Mucosa of descending colon (tissue), 3 donors: ENCODE measurements at regions not wholly inside any gene's neighbourhood (a gene's known extent, or its start where the extent isn't known, plus 50 kb on each side); places are given as distances from the start of the nearest gene placed in this dataset.

Experiments
- ATAC-seq: fragments of 200-7000 bp; cut with Tn5 transposase; one replicate; pipeline ENCODE4 v1.9.1; 2020; ENCODE audit warnings: mild to moderate bottlenecking, moderate library complexity
- DNase-seq, 3 donors: peaks; one replicate each; pipeline ENCODE4 v3.0.0-alpha.2; 2020
- H3K36me3 ChIP-seq: fragments of 200-600 bp; one replicate; pipeline ENCODE4 v1.8.0; 2021; ENCODE audit warnings: low read depth, mild to moderate bottlenecking
- H3K4me1 ChIP-seq: fragments of 200-600 bp; one replicate; pipeline ENCODE4 v1.8.0; 2021; ENCODE audit warnings: low read depth, mild to moderate bottlenecking
- H3K4me3 ChIP-seq: fragments of 200-600 bp; one replicate; pipeline ENCODE4 v1.8.0; 2021; ENCODE audit warnings: mild to moderate bottlenecking
- H3K9me3 ChIP-seq: fragments of 200-600 bp; one replicate; pipeline ENCODE4 v1.8.0; 2021; ENCODE audit warnings: mild to moderate bottlenecking
- CTCF ChIP-seq: fragments of 200-600 bp; IDR thresholded peaks from one replicate; pipeline ENCODE4 v1.8.0; 2022; ENCODE audit warnings: antibody characterized with exemption, mild to moderate bottlenecking
- intact Hi-C, 2 donors: fragments of 100-400 bp; cut with DNase I in 1 of 2; cut with micrococcal nuclease in 1 of 2; formaldehyde crosslinking; loops; one replicate each; pipeline versions ENCODE4 v1.11.0 to v1.11.1; 2022; cut with DNase I, micrococcal nuclease
- donor health status: DM: no; HTN: no; CAD: no; lungs with moderate emphysema.
- donor health status: DM: no; HTN: no; CAD: no.
- donor health status: DM: no; HTN: yes; CAD: no.

- intact Hi-C loops, result no loop called here
- Histone ChIP-seq H3K4me3 (no peak overlapping the region), H3K4me1 (no peaks in the 10 kb centered on the region), H3K9me3 (no peaks in the 10 kb centered on the region), H3K36me3 (no peaks in the 10 kb centered on the region)
- DNase-seq (no peak), ATAC-seq (no peak)
- TF ChIP-seq CTCF, result no peak
Measured at GRCh38 chr3:8200996-8201395, 300.6 kb upstream of the LMCD1 start.

- no peak for DNase-seq
Measured at GRCh38 chr3:8201886-8202285, 299.7 kb upstream of the LMCD1 start.

GRCh38 chr3:8204331-8204730 is 297.3 kb upstream of the LMCD1 start:
- no peaks in the 10 kb centered on the region for H3K36me3 ChIP-seq
- no peak for TF ChIP-seq CTCF
- ATAC-seq (no peak), DNase-seq (no peak)
- H3K9me3 ChIP-seq, result no peaks in the 10 kb centered on the region
- no peaks in the 10 kb centered on the region for H3K4me1 ChIP-seq
- H3K4me3 ChIP-seq, result no peak overlapping the region
- intact Hi-C loops, result no loop called here

More at GRCh38 chr3:8201886-8202285, 299.7 kb upstream of the LMCD1 start:
- no peaks in the 10 kb centered on the region for H3K4me1 ChIP-seq
- no peak for ATAC-seq
- TF ChIP-seq CTCF, result no peak
- no peaks in the 10 kb centered on the region for H3K36me3 ChIP-seq
- no peak overlapping the region for H3K4me3 ChIP-seq
- no peaks in the 10 kb centered on the region for H3K9me3 ChIP-seq
- intact Hi-C loops, result no loop called here

GRCh38 chr3:8204853-8205650 is 296.6 kb upstream of the LMCD1 start:
- no peak overlapping the region for H3K4me3 ChIP-seq
- H3K36me3 ChIP-seq, result no peaks in the 10 kb centered on the region
- H3K4me1 ChIP-seq, result no peaks in the 10 kb centered on the region
- ATAC-seq, result no peak
- DNase-seq, result no peak
- no peak for TF ChIP-seq CTCF
- intact Hi-C loops, result no loop called here
- H3K9me3 ChIP-seq, result no peaks in the 10 kb centered on the region

GRCh38 chr3:8205881-8206280 is 295.7 kb upstream of the LMCD1 start:
- DNase-seq (no peak), ATAC-seq (no peak)
- H3K4me1 ChIP-seq, result no peaks in the 10 kb centered on the region
- H3K36me3 ChIP-seq, result no peaks in the 10 kb centered on the region
- H3K4me3 ChIP-seq, result no peak overlapping the region
- no peaks in the 10 kb centered on the region for H3K9me3 ChIP-seq
- intact Hi-C loops, result no loop called here
- no peak for TF ChIP-seq CTCF
